Sigmoid colon (tissue), 6 donors: ENCODE measurements at regions not wholly inside any gene's neighbourhood (a gene's known extent, or its start where the extent isn't known, plus 50 kb on each side); places are given as distances from the start of the nearest gene placed in this dataset.
"Not testable (repeated sequence)": the region's sequence is repeated elsewhere in the genome, so short reads cannot be mapped to it uniquely, and the experiment has no call there.

Experiments used
- DNase-seq: peaks from one replicate; pipeline ENCODE4 v3.0.0-alpha.2; 2019
- H3K27ac ChIP-seq, 4 donors: fragments of 200-600 bp; sonication (generic); one replicate each; pipeline ENCODE4 v1.5.1; 2016 to 2019; ENCODE audit warnings: mild to moderate bottlenecking in 1 of 4
- H3K27me3 ChIP-seq, 3 donors: fragments of 200-600 bp; sonication (generic); one replicate each; pipeline ENCODE4 v1.5.1; 2019; ENCODE audit warnings: mild to moderate bottlenecking in 1 of 3
- H3K36me3 ChIP-seq, 4 donors: fragments of 200-600 bp; sonication (generic); one replicate each; pipeline ENCODE4 v1.5.1; 2016 to 2019
- H3K4me1 ChIP-seq, 4 donors: fragments of 200-600 bp; sonication (generic); one replicate each; pipeline ENCODE4 v1.5.1; 2017 to 2019
- H3K4me3 ChIP-seq, 4 donors: fragments of 200-600 bp; sonication (generic); one replicate each; pipeline ENCODE4 v1.5.1; 2017 to 2019; ENCODE audit warnings: mild to moderate bottlenecking in 2 of 4, moderate library complexity in 1 of 4
- H3K9me3 ChIP-seq, 4 donors: fragments of 200-600 bp in 3 of 4; sonication (generic) in 3 of 4; one replicate each; pipeline versions ENCODE4 v1.5.1 to v1.6.1; 2013 to 2019
- EP300 ChIP-seq, 4 donors: sonication (generic); formaldehyde crosslinking; IDR thresholded peaks; one replicate each; pipeline ENCODE4 v1.6.1; 2017; ENCODE audit warnings: antibody characterized with exemption in 4 of 4
- POLR2A ChIP-seq, 2 donors: fragments of 450-650 bp; IDR thresholded peaks; one replicate each; pipeline ENCODE4 v1.6.1; 2016; ENCODE audit warnings: antibody characterized with exemption in 2 of 2, mild to moderate bottlenecking in 2 of 2, moderate library complexity in 2 of 2
- POLR2AphosphoS5 ChIP-seq, 4 donors: sonication (generic); formaldehyde crosslinking; IDR thresholded peaks; one replicate each; pipeline ENCODE4 v1.6.1; 2017; ENCODE audit warnings: antibody characterized with exemption in 4 of 4
- WGBS, 2 donors: extraction: QIAGEN DNeasy Blood & Tissue Kit; methylation state at CpG; one replicate each; pipeline ENCODE4 v1.1.7; 2013; 5-methylcytosine and 5-hydroxymethylcytosine counted together
- intact Hi-C: fragments of 100-400 bp; cut with DNase I; formaldehyde crosslinking; loops from one replicate; pipeline ENCODE4 v1.15.1; 2023
- TF ChIP-seq, protein P1 (sequence below), 4 experiments: fragments of 450-650 bp in 3 of 4; fragments of 200-600 bp in 1 of 4; IDR thresholded peaks; one replicate each; pipeline ENCODE4 v1.5.1; 2016 to 2019; ENCODE audit warnings: antibody characterized with exemption in 4 of 4, mild to moderate bottlenecking in 3 of 4, moderate library complexity in 2 of 4
- donor health status: healthy with polysubstance abuse.
- donor health status: healthy.

DNA sequence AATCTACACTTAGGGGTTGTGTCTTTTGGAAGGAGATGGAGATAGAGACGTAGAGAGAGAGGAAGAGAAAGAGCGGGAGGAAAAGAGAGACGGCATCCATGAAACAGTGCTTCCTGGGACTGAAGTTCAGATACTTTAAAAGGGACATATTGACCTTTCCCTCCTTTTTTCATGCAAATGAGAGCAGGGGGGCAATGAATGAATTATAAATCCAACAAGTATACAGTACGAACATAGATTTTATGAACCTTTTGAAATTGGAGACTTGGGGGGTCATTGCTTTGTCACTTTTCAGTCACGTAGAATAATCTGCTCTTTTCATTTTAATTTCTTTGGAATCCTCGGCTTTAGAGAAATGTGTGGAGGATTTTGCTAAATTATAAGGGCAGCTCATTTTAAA is 364.2 kb downstream of the MAT2B start:
- WGBS, 2 donors = 87 to 88% methylated on average over 6 of the region's 6 CpGs
- TF ChIP-seq EP300 (IDR thresholded peaks at IDR 0.05) (no peak), POLR2AphosphoS5 (IDR thresholded peaks at IDR 0.05) (no peak), POLR2A (IDR thresholded peaks at IDR 0.05) (no peak)
- TF ChIP-seq, protein P1, sequence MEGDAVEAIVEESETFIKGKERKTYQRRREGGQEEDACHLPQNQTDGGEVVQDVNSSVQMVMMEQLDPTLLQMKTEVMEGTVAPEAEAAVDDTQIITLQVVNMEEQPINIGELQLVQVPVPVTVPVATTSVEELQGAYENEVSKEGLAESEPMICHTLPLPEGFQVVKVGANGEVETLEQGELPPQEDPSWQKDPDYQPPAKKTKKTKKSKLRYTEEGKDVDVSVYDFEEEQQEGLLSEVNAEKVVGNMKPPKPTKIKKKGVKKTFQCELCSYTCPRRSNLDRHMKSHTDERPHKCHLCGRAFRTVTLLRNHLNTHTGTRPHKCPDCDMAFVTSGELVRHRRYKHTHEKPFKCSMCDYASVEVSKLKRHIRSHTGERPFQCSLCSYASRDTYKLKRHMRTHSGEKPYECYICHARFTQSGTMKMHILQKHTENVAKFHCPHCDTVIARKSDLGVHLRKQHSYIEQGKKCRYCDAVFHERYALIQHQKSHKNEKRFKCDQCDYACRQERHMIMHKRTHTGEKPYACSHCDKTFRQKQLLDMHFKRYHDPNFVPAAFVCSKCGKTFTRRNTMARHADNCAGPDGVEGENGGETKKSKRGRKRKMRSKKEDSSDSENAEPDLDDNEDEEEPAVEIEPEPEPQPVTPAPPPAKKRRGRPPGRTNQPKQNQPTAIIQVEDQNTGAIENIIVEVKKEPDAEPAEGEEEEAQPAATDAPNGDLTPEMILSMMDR (IDR thresholded peaks at IDR 0.05) = no peak
- H3K27me3 ChIP-seq = no peaks in the 10 kb centered on the region
- no peaks in the 10 kb centered on the region for H3K36me3 ChIP-seq
- H3K4me1 ChIP-seq = peaks cover 0 to 7% (median 3%) of the 10 kb centered on the region in 4 donors
- DNase-seq = no peak
- intact Hi-C loops = no loop called here
- H3K9me3 ChIP-seq = no peaks in the 10 kb centered on the region
- no peak overlapping the region for H3K27ac ChIP-seq
- no peak overlapping the region for H3K4me3 ChIP-seq

DNA sequence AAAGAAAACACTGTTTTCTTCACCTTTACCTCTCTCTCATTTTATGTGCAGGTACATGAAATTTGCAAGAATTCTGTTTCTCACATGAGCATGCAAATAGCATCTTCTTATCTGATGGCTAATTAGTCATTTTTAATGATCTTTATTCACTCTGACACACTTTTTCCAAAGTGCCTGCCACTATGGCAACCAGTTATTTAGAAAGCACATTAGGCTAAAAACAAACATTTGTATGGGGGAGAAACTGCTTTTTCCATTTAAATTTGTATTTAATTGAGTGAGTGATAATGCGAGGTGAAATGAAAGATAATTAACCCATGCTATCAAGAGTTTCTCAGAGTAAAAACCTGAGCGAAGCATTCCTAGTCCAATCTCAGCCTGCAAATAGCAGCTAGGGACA is 365.0 kb downstream of the MAT2B start:
- TF ChIP-seq POLR2AphosphoS5 (IDR thresholded peaks at IDR 0.05) = no peak
- TF ChIP-seq, protein P1 (IDR thresholded peaks at IDR 0.05) = no peak
- TF ChIP-seq POLR2A (IDR thresholded peaks at IDR 0.05) = no peak
- no peak for TF ChIP-seq EP300 (IDR thresholded peaks at IDR 0.05)
- Histone ChIP-seq H3K9me3 (no peaks in the 10 kb centered on the region), H3K27ac (no peak overlapping the region), H3K36me3 (no peaks in the 10 kb centered on the region), H3K27me3 (no peaks in the 10 kb centered on the region), H3K4me3 (no peak overlapping the region), H3K4me1 (peaks cover 0 to 14% (median 6%) of the 10 kb centered on the region in 4 donors)
- intact Hi-C loops = no loop called here
- DNase-seq = no peak
- WGBS, 2 donors = 57 to 83% methylated on average over 2 of the region's 2 CpGs

DNA sequence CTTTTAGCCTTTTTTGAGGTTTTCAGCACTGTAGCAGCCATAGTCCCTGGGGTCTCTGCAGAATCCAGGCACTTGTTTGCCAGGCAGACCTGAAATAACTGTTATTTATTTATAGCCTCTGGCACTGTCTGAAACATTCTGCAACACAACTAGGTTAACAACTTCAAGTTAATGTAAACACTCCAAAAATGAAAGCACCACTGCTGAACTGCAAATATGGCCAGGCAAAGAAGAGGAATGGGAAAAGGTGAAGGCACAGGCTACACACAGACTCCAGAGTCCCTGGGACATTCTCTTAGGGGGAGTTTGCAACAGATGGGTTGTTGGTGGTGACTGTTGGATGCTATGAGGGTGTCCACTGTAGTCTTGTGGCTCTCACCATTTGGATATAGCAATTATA is 369.0 kb downstream of the MAT2B start:
- intact Hi-C loops = no loop called here

DNA sequence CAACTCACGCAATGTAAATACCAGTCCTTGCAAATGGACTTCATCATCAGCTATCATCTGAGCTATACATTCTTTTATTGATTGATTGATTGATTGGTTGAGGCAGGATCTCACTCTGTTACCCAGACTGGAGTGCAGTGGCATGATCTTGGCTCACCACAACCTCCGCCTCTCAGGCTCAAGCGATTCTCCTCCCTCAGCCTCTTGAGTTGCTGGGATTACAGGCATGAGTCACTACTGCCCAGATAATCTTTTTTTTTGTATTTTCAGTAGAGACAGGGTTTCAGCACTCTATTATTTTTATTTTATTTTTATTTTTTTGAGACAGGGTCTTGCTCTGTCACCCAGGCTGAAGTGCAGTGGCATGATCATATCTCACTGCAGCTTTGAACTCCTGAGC is 369.5 kb downstream of the MAT2B start:
- 91 to 94% methylated on average over 3 of the region's 3 CpGs for WGBS, 2 donors
- H3K9me3 ChIP-seq, H3K27ac ChIP-seq, H3K27me3 ChIP-seq, DNase-seq, intact Hi-C loops, H3K4me3 ChIP-seq, H3K36me3 ChIP-seq: not testable (repeated sequence)
- peaks cover 0 to 14% (median 6%) of the 10 kb centered on the region in 4 donors for H3K4me1 ChIP-seq

More for the DNA sequence above, 369.0 kb downstream of the MAT2B start:
- Histone ChIP-seq H3K9me3 (no peaks in the 10 kb centered on the region), H3K27ac (no peak overlapping the region), H3K4me3 (no peak overlapping the region), H3K4me1 (peaks cover 0 to 14% (median 6%) of the 10 kb centered on the region in 4 donors), H3K27me3 (no peaks in the 10 kb centered on the region), H3K36me3 (no peaks in the 10 kb centered on the region)
- DNase-seq = no peak
- no peak for TF ChIP-seq EP300 (IDR thresholded peaks at IDR 0.05)
- TF ChIP-seq, protein P1 (IDR thresholded peaks at IDR 0.05) = no peak
- no peak for TF ChIP-seq POLR2AphosphoS5 (IDR thresholded peaks at IDR 0.05)
- no peak for TF ChIP-seq POLR2A (IDR thresholded peaks at IDR 0.05)

DNA sequence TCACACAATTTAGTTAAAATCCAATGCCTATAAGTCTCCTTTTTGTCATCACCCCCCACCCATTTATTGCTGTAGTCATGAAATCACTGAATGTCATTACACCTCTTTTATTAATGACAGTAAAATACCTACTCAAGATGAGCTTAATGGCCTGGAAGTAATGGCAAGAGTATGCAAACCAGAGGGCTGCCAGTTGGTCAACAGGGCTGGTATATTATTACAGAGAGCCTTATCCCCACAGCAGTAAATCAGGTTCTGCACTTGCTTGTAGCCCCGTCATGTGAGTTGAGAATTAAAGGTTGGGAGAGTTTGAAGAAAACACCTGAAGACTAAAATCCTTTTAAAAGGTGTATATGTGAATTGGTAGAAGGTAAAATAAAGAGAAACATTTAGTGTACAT is 372.4 kb downstream of the MAT2B start:
- Histone ChIP-seq H3K27me3 (no peaks in the 10 kb centered on the region), H3K9me3 (no peaks in the 10 kb centered on the region), H3K27ac (no peak overlapping the region), H3K4me1 (peaks cover 0 to 14% (median 6%) of the 10 kb centered on the region in 4 donors), H3K4me3 (no peak overlapping the region), H3K36me3 (no peaks in the 10 kb centered on the region)
- TF ChIP-seq EP300 (IDR thresholded peaks at IDR 0.05) = no peak
- intact Hi-C loops = no loop called here
- WGBS, 2 donors = 88 to 90% methylated on average over 1 of the region's 1 CpG
- DNase-seq = no peak

DNA sequence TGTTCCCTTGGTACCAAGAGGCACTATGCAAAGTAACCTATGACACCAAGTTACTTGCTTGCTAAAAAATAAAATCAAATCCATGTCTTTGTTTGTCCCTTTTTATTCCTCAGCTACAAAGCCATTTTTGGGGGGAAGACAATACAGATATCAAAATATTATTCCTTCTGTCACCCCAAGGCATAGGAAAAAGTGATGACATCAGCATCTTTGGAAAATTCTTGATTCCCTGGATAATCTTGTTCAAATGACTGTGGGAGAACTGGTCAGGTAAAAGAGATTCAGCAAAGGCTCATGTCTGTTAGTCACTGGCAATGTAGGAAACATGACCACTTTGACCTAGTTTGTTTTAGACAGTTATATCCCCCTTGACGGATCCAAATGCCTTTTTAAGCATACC is 373.1 kb downstream of the MAT2B start:
- Histone ChIP-seq H3K4me3 (no peak overlapping the region), H3K27me3 (no peaks in the 10 kb centered on the region), H3K27ac (no peak overlapping the region), H3K9me3 (no peaks in the 10 kb centered on the region), H3K36me3 (no peaks in the 10 kb centered on the region), H3K4me1 (peaks cover 0 to 14% (median 6%) of the 10 kb centered on the region in 4 donors)
- WGBS, 2 donors = 90 to 92% methylated on average over 1 of the region's 1 CpG
- no peak for DNase-seq
- TF ChIP-seq POLR2A (IDR thresholded peaks at IDR 0.05) (no peak), POLR2AphosphoS5 (IDR thresholded peaks at IDR 0.05) (no peak), EP300 (IDR thresholded peaks at IDR 0.05) (no peak)
- TF ChIP-seq, protein P1 (IDR thresholded peaks at IDR 0.05) = no peak
- intact Hi-C loops = no loop called here
